GM12878 (cell line): ENCODE measurements at regions not wholly inside any gene's neighbourhood (a gene's known extent, or its start where the extent isn't known, plus 50 kb on each side); places are given as distances from the start of the nearest gene placed in this dataset.

Experiments
- ATAC-seq: fragments of 200-7000 bp; cut with Tn5 transposase; 3 replicates; pipeline ENCODE4 v1.9.1; 2020; ENCODE audit warnings: mild to moderate bottlenecking, moderate library complexity
- BruUV-seq: library from RNA; stranded (reverse); fragments of 400-500 nt; replicated peaks from 2 replicates; lab custom pipeline; 2021; lab: Mats Ljungman, UMichigan
- CTCF ChIA-PET: fragments of 300-600 bp; sonication (Branson Sonifier 250); formaldehyde crosslinking; extraction: SDS; loops from one replicate; lab custom pipeline; 2021; ENCODE audit warnings: inconsistent platforms; lab: Yijun Ruan, JAX
- POLR2A ChIA-PET: fragments of 350-600 bp; formaldehyde crosslinking; extraction: SDS; loops from one replicate; lab custom pipeline; 2021; ENCODE audit warnings: inconsistent platforms; lab: Charles Lee
- RAD21 ChIA-PET: fragments of 300-600 bp; sonication (Branson Sonifier 250); formaldehyde crosslinking; loops from one replicate; lab custom pipeline; 2023; ENCODE audit warnings: antibody characterized with exemption; ENCODE audit not compliant: unreplicated experiment; lab: Charles Lee
- SMC1A ChIA-PET: fragments of 300-600 bp; sonication (Branson Sonifier 250); formaldehyde crosslinking; loops from one replicate; lab custom pipeline; 2023; ENCODE audit not compliant: unreplicated experiment, uncharacterized antibody; lab: Charles Lee
- DNase-seq: peaks from one replicate; pipeline ENCODE4 v3.0.0-alpha.2; 2011; ENCODE audit warnings: low read depth, low spot score
- FAIRE-seq: peaks from 3 replicates; lab custom pipeline; 2011; peaks lifted over from hg19 to GRCh38; lab: Jason Lieb, UNC
- H2AFZ ChIP-seq: 2 replicates; pipeline ENCODE4 v1.6.0; 2011; ENCODE audit warnings: low read depth, low read length, control low read depth; ENCODE audit not compliant: control insufficient read depth
- H3K27ac ChIP-seq: 2 replicates; pipeline ENCODE4 v1.5.1; 2011; ENCODE audit warnings: control low read depth; ENCODE audit not compliant: control insufficient read depth, insufficient read depth
- H3K27me3 ChIP-seq, 2 experiments: replicated peaks in 1 of 2; 2 replicates each; pipeline versions ENCODE4 v1.6.0 to v1.6.1; 2011; ENCODE audit warnings: low read length in 1 of 2; ENCODE audit not compliant: control insufficient read depth in 2 of 2, insufficient read depth in 2 of 2
- H3K36me3 ChIP-seq, 2 experiments: 2 replicates each; pipeline ENCODE4 v1.5.1; 2011; ENCODE audit warnings: low read length in 1 of 2; ENCODE audit not compliant: control insufficient read depth in 2 of 2, insufficient read depth in 2 of 2
- H3K4me1 ChIP-seq: 2 replicates; pipeline ENCODE4 v1.6.1; 2011; ENCODE audit warnings: mild to moderate bottlenecking, low read length, moderate library complexity, mixed read lengths; ENCODE audit not compliant: control insufficient read depth, insufficient read depth
- H3K4me2 ChIP-seq: 2 replicates; pipeline ENCODE4 v1.6.0; 2011; ENCODE audit warnings: control low read depth; ENCODE audit not compliant: control insufficient read depth, insufficient read depth
- H3K4me3 ChIP-seq: fragments of 200-600 bp; sonication (generic); 2 replicates; pipeline ENCODE4 v1.5.1; 2016
- H3K79me2 ChIP-seq: 2 replicates; pipeline ENCODE4 v1.6.0; 2011; ENCODE audit warnings: low read length; ENCODE audit not compliant: control insufficient read depth, insufficient read depth
- H3K9ac ChIP-seq: 2 replicates; pipeline ENCODE4 v1.8.0; 2011; ENCODE audit warnings: low read length, control low read depth, mixed read lengths; ENCODE audit not compliant: control insufficient read depth, insufficient read depth
- H3K9me3 ChIP-seq: replicated peaks from 3 replicates; pipeline ENCODE4 v1.5.1; 2011; ENCODE audit warnings: mild to moderate bottlenecking, low read length; ENCODE audit not compliant: control insufficient read depth, insufficient read depth
- H4K20me1 ChIP-seq: 2 replicates; pipeline ENCODE4 v1.6.0; 2011; ENCODE audit not compliant: control insufficient read depth, insufficient read depth
- ASH2L ChIP-seq: fragments of 300-600, 200-600 bp; sonication (generic); IDR thresholded peaks from 2 replicates; pipeline ENCODE4 v1.6.1; 2017; ENCODE audit warnings: low read depth, mild to moderate bottlenecking, borderline replicate concordance
- ATF7 ChIP-seq: fragments of 450-650 bp; IDR thresholded peaks from 2 replicates; pipeline ENCODE4 v1.6.1; 2016; ENCODE audit warnings: low read depth, mild to moderate bottlenecking
- CBX3 ChIP-seq: fragments of 200-600 bp; sonication (generic); IDR thresholded peaks from 2 replicates; pipeline ENCODE4 v1.6.1; 2016; ENCODE audit warnings: low read depth, borderline replicate concordance
- IRF4 ChIP-seq: IDR thresholded peaks from 2 replicates; pipeline ENCODE4 v1.6.1; 2011; ENCODE audit warnings: low read depth, low read length
- KAT2A ChIP-seq: conservative IDR thresholded peaks from 2 replicates; pipeline ENCODE4 v1.6.1; 2011; ENCODE audit warnings: low read depth, low read length; ENCODE audit not compliant: control insufficient read depth
- KDM1A ChIP-seq: fragments of 200-600 bp; sonication (generic); IDR thresholded peaks from 2 replicates; pipeline ENCODE4 v1.6.1; 2016; ENCODE audit warnings: borderline replicate concordance
- MEF2A ChIP-seq: IDR thresholded peaks from 2 replicates; pipeline ENCODE4 v1.6.1; 2011; ENCODE audit warnings: low read depth, mild to moderate bottlenecking, low read length, moderate library complexity; ENCODE audit not compliant: insufficient read depth
- MTA2 ChIP-seq: fragments of 450-650 bp; IDR thresholded peaks from 2 replicates; pipeline ENCODE4 v1.6.1; 2016; ENCODE audit warnings: low read depth, mild to moderate bottlenecking, moderate library complexity
- PKNOX1 ChIP-seq: fragments of 450-650 bp; IDR thresholded peaks from 2 replicates; pipeline ENCODE4 v1.6.1; 2016; ENCODE audit warnings: mild to moderate bottlenecking
- SP1 ChIP-seq: IDR thresholded peaks from one replicate; pipeline ENCODE4 v1.6.1; 2011; ENCODE audit warnings: low read depth, low read length
- SREBF2 ChIP-seq: IDR thresholded peaks from 2 replicates; pipeline ENCODE4 v1.6.1; 2012; ENCODE audit warnings: mild to moderate bottlenecking, low read length
- USF2 ChIP-seq: IDR thresholded peaks from 2 replicates; pipeline ENCODE4 v1.6.1; 2011; ENCODE audit warnings: low read depth, low read length, improper control_type of control experiment, borderline replicate concordance
- ZNF274 ChIP-seq: IDR thresholded peaks from one replicate; pipeline ENCODE4 v1.8.0; 2011; ENCODE audit not compliant: insufficient read length, insufficient read depth
- ZZZ3 ChIP-seq: IDR thresholded peaks from 2 replicates; pipeline ENCODE4 v1.6.1; 2011; ENCODE audit warnings: low read depth; ENCODE audit not compliant: control insufficient read depth, insufficient read length
- WGBS: methylation state at CpG from one replicate; pipeline ENCODE4 v1.1.6; 2016; ENCODE audit warnings: low lambda C conversion rate; ENCODE audit not compliant: insufficient replicate concordance, insufficient coverage; ENCODE audit errors: missing lambda C conversion rate; 5-methylcytosine and 5-hydroxymethylcytosine counted together
- in situ Hi-C: fragments of 300-500 bp; cut with MboI; formaldehyde crosslinking; loops from 9 replicates; pipeline ENCODE4 v1.14.3; 2018; ENCODE audit warnings: mixed read lengths
- intact Hi-C: fragments of 100-400 bp; cut with micrococcal nuclease; formaldehyde crosslinking; loops from one replicate; pipeline ENCODE4 v1.14.2; 2022; ENCODE audit not compliant: unreplicated experiment
- TF ChIP-seq, protein P1 (sequence below): fragments of 450-650 bp; IDR thresholded peaks from 2 replicates; pipeline ENCODE4 v1.6.1; 2014; ENCODE audit warnings: mild to moderate bottlenecking
- TF ChIP-seq, protein P2 (sequence below): IDR thresholded peaks from 2 replicates; pipeline ENCODE4 v1.6.1; 2011; ENCODE audit warnings: borderline replicate concordance, low read depth, mild to moderate bottlenecking, moderate library complexity, mixed read lengths, low read length; ENCODE audit not compliant: insufficient read depth; ENCODE audit errors: extremely low read length

- Histone ChIP-seq H3K9ac (no peak overlapping the region), H3K4me2 (no peak overlapping the region), H4K20me1 (no peaks in the 10 kb centered on the region), H3K4me1 (no peaks in the 10 kb centered on the region), H3K27ac (no peak overlapping the region), H3K27me3 (no peaks in the 10 kb centered on the region), H3K4me3 (no peak overlapping the region), H3K79me2 (no peaks in the 10 kb centered on the region), H3K36me3 (no peaks in the 10 kb centered on the region), H3K9me3 (no peaks in the 10 kb centered on the region), H2AFZ (no peak overlapping the region)
- ChIA-PET POLR2A (no interaction called here), CTCF (interaction anchor here (1.0 to 1.1 kb wide), 2 partner anchors 11 to 393 kb away, joined by 4 to 8 read pairs; no protein-coding TSS in a partner anchor), RAD21 (no interaction called here), SMC1A (interaction anchor here (0.6 to 1.4 kb wide), 2 partner anchors 11 to 799 kb away, joined by 3 to 5 read pairs; no protein-coding TSS in a partner anchor)
- ATAC-seq, result no peak
- BruUV-seq, result no TSS peak
- DNase-seq, result no peak
- no peak for FAIRE-seq
- intact Hi-C loops, result no loop called here
- 7% methylated on average over 2 of the region's 2 CpGs for WGBS
- no peak for TF ChIP-seq MTA2
- no peak for TF ChIP-seq KDM1A
- no peak for TF ChIP-seq KAT2A
- TF ChIP-seq SP1, result no peak
- TF ChIP-seq USF2, result no peak
- in situ Hi-C loops, result no loop called here
These were observed 789.8 kb upstream of the SLITRK5 start for GRCh38 chr13:86881390-86881789.

DNA sequence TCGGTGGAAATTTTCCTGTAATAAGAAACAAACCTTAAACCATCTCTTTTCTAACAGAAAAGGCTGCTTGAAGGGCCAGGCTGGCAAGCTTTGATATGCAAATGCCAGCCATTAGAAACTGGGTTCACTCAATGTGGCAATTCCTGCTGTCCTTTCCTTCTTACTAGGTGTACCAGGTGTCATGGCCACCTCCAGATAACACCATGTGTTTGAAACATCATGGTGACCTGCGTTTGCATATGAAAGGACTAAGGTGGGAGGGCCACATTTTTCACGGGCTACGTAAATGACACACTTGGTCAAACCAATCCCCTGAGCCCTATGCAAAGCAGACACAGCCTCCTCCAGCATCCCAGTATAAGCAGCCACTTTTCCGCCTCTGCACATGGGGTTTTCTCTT lies 789.1 kb upstream of the SLITRK5 start:
- Histone ChIP-seq H3K79me2 (no peaks in the 10 kb centered on the region), H3K4me3 (no peak overlapping the region), H3K9ac (no peak overlapping the region), H2AFZ (no peak overlapping the region), H3K36me3 (no peaks in the 10 kb centered on the region), H3K27ac (no peak overlapping the region), H3K27me3 (no peaks in the 10 kb centered on the region), H3K4me2 (no peak overlapping the region), H4K20me1 (no peaks in the 10 kb centered on the region), H3K9me3 (no peaks in the 10 kb centered on the region), H3K4me1 (no peaks in the 10 kb centered on the region)
- RAD21 ChIA-PET, result no interaction called here
- FAIRE-seq (no peak), ATAC-seq (no peak), DNase-seq (no peak)
- intact Hi-C loops, result no loop called here
- WGBS, result 12% methylated on average over 5 of the region's 5 CpGs
- POLR2A ChIA-PET, result no interaction called here
- SMC1A ChIA-PET, result no interaction called here
- no TSS peak for BruUV-seq
- CTCF ChIA-PET, result no interaction called here
- in situ Hi-C loops, result no loop called here
- TF ChIP-seq ZZZ3 (no peak), ZNF274 (no peak), CBX3 (no peak), SREBF2 (no peak), MEF2A (no peak), PKNOX1 (no peak), IRF4 (no peak), ATF7 (no peak), ASH2L (no peak)
- TF ChIP-seq, protein P1, sequence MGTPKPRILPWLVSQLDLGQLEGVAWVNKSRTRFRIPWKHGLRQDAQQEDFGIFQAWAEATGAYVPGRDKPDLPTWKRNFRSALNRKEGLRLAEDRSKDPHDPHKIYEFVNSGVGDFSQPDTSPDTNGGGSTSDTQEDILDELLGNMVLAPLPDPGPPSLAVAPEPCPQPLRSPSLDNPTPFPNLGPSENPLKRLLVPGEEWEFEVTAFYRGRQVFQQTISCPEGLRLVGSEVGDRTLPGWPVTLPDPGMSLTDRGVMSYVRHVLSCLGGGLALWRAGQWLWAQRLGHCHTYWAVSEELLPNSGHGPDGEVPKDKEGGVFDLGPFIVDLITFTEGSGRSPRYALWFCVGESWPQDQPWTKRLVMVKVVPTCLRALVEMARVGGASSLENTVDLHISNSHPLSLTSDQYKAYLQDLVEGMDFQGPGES, result no peak
- TF ChIP-seq, protein P2, sequence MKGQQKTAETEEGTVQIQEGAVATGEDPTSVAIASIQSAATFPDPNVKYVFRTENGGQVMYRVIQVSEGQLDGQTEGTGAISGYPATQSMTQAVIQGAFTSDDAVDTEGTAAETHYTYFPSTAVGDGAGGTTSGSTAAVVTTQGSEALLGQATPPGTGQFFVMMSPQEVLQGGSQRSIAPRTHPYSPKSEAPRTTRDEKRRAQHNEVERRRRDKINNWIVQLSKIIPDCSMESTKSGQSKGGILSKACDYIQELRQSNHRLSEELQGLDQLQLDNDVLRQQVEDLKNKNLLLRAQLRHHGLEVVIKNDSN, result no peak
